ENCODE measurements at regions not wholly inside any gene's neighbourhood (a gene's known extent, or its start where the extent isn't known, plus 50 kb on each side); places are given as distances from the start of the nearest gene placed in this dataset.
A peak's percentile ranks its signal among the peaks of the same experiment; 100 is the strongest.

DNA sequence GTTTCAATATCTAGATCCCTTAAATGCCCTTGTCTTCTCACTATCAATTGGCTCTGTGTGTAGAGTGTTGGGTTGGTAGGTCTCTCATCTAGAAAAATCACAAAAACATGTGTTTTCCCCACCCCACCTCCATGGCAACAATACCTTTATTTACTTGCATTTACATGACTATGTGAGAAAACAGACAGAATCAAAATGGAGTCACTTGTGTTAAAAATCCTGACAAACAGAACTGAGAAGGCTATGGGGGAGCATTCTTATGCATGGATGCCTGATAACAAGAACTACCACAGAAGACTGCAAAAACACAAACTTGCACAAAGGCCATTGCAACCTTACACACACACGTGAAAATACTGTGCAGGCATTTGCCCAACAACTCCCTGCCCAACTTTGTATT is 1352.9 kb upstream of the CDH9 start:
- Mint-ChIP-seq H3K27ac (peak overlapping the region; percentile 9; the same call in 1 of the 2 replicates), H3K27me3 (ENCODE audit: insufficient read depth, low read depth, poor library complexity) (no peaks in the 10 kb centered on the region), H3K36me3 (ENCODE audit: low read depth) (peaks cover 3% of the 10 kb centered on the region; the same call in 1 of the 3 replicates), H3K4me1 (peaks cover 18% of the 10 kb centered on the region), H3K4me3 (no peak overlapping the region), H3K9me3 (no peaks in the 10 kb centered on the region; the same call in 2 of the 3 replicates)
- TF ChIP-seq NANOG (IDR thresholded peaks at IDR 0.05; ENCODE audit: borderline replicate concordance): no peak
- TF ChIP-seq, protein P1, sequence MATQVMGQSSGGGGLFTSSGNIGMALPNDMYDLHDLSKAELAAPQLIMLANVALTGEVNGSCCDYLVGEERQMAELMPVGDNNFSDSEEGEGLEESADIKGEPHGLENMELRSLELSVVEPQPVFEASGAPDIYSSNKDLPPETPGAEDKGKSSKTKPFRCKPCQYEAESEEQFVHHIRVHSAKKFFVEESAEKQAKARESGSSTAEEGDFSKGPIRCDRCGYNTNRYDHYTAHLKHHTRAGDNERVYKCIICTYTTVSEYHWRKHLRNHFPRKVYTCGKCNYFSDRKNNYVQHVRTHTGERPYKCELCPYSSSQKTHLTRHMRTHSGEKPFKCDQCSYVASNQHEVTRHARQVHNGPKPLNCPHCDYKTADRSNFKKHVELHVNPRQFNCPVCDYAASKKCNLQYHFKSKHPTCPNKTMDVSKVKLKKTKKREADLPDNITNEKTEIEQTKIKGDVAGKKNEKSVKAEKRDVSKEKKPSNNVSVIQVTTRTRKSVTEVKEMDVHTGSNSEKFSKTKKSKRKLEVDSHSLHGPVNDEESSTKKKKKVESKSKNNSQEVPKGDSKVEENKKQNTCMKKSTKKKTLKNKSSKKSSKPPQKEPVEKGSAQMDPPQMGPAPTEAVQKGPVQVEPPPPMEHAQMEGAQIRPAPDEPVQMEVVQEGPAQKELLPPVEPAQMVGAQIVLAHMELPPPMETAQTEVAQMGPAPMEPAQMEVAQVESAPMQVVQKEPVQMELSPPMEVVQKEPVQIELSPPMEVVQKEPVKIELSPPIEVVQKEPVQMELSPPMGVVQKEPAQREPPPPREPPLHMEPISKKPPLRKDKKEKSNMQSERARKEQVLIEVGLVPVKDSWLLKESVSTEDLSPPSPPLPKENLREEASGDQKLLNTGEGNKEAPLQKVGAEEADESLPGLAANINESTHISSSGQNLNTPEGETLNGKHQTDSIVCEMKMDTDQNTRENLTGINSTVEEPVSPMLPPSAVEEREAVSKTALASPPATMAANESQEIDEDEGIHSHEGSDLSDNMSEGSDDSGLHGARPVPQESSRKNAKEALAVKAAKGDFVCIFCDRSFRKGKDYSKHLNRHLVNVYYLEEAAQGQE (IDR thresholded peaks at IDR 0.05; ENCODE audit: unreplicated experiment): no peak
- TF ChIP-seq ZNF331 (CRISPR knock-in tag; IDR thresholded peaks at IDR 0.05; ENCODE audit: low read depth): no peak
- no peak for TF ChIP-seq EZH2 (IDR thresholded peaks at IDR 0.05; ENCODE audit: low read depth, unreplicated experiment)
- no peak for TF ChIP-seq JUNB (IDR thresholded peaks at IDR 0.05; ENCODE audit: unreplicated experiment)
- no peak for TF ChIP-seq CREB1 (CRISPR knock-in tag; IDR thresholded peaks at IDR 0.05; ENCODE audit: low read depth)
- TF ChIP-seq, protein P2, sequence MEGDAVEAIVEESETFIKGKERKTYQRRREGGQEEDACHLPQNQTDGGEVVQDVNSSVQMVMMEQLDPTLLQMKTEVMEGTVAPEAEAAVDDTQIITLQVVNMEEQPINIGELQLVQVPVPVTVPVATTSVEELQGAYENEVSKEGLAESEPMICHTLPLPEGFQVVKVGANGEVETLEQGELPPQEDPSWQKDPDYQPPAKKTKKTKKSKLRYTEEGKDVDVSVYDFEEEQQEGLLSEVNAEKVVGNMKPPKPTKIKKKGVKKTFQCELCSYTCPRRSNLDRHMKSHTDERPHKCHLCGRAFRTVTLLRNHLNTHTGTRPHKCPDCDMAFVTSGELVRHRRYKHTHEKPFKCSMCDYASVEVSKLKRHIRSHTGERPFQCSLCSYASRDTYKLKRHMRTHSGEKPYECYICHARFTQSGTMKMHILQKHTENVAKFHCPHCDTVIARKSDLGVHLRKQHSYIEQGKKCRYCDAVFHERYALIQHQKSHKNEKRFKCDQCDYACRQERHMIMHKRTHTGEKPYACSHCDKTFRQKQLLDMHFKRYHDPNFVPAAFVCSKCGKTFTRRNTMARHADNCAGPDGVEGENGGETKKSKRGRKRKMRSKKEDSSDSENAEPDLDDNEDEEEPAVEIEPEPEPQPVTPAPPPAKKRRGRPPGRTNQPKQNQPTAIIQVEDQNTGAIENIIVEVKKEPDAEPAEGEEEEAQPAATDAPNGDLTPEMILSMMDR (conservative IDR thresholded peaks at IDR 0.05; ENCODE audit: low read depth in 2 of 2): no peak
- TF ChIP-seq EZH2phosphoT487 (IDR thresholded peaks at IDR 0.05; ENCODE audit: unreplicated experiment): no peak
- TF ChIP-seq, protein P3, sequence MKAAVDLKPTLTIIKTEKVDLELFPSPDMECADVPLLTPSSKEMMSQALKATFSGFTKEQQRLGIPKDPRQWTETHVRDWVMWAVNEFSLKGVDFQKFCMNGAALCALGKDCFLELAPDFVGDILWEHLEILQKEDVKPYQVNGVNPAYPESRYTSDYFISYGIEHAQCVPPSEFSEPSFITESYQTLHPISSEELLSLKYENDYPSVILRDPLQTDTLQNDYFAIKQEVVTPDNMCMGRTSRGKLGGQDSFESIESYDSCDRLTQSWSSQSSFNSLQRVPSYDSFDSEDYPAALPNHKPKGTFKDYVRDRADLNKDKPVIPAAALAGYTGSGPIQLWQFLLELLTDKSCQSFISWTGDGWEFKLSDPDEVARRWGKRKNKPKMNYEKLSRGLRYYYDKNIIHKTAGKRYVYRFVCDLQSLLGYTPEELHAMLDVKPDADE (IDR thresholded peaks at IDR 0.05): no peak
- TF ChIP-seq POLR2AphosphoS5 (IDR thresholded peaks at IDR 0.05; ENCODE audit: low read depth): no peak
- no peak overlapping the region for H3K27ac ChIP-seq (ENCODE audit: low read depth)
- H3K36me3 ChIP-seq (ENCODE audit: insufficient read depth): no peaks in the 10 kb centered on the region
- ATAC-seq (peak; percentile 62), DNase-seq (ENCODE audit: low spot score) (peak; percentile 41)
- H3F3A ChIP-seq (replicated peaks; ENCODE audit: low read depth): no peaks in the 10 kb centered on the region
- H3K4me1 ChIP-seq (ENCODE audit: insufficient read depth): peaks cover 12% of the 10 kb centered on the region
- H3K4me2 ChIP-seq: peak overlapping the region; percentile 24; the same call in 1 of the 2 replicates
- H3K79me2 ChIP-seq (replicated peaks; ENCODE audit: insufficient read depth): no peaks in the 10 kb centered on the region
- no peaks in the 10 kb centered on the region for H3K9me2 ChIP-seq (ENCODE audit: insufficient read depth)
- no peaks in the 10 kb centered on the region for H3K27me3 ChIP-seq (ENCODE audit: insufficient read depth)
- no peaks in the 10 kb centered on the region for H4K20me1 ChIP-seq (replicated peaks; ENCODE audit: insufficient read depth)
- no peak overlapping the region for H3K4me3 ChIP-seq
- H2AFZ ChIP-seq: peak overlapping the region; percentile 87; the same call in 1 of the 2 replicates

Data from GM23338 (cell line).